Lung microvascular endothelial cell (primary cell): ENCODE measurements at regions not wholly inside any gene's neighbourhood (a gene's known extent, or its start where the extent isn't known, plus 50 kb on each side); places are given as distances from the start of the nearest gene placed in this dataset.

Experiments used
- DNase-seq, 2 donors: peaks; one replicate each; pipeline versions ENCODE4 v3.0.0 to v3.0.0-alpha.2; 2010; ENCODE audit warnings: low read depth in 2 of 2

GRCh38 chr18:42261731-42262130 is 306.7 kb downstream of the PIK3C3 start:
- no peak for DNase-seq

- DNase-seq = no peak
Measured at GRCh38 chr18:42264497-42264896, 309.5 kb downstream of the PIK3C3 start.

GRCh38 chr18:42268186-42268725 is 313.2 kb downstream of the PIK3C3 start:
- DNase-seq = no peak

- DNase-seq = no peak
Measured at GRCh38 chr18:42268798-42269197, 313.8 kb downstream of the PIK3C3 start.

GRCh38 chr18:42271647-42272414 is 316.8 kb downstream of the PIK3C3 start:
- no peak for DNase-seq

- DNase-seq = peak; percentile 5 to 6
Measured at GRCh38 chr18:42274488-42275137, 319.6 kb downstream of the PIK3C3 start.

- no peak for DNase-seq
Measured at GRCh38 chr18:42275138-42275535, 320.1 kb downstream of the PIK3C3 start.

- DNase-seq = no peak
Measured at GRCh38 chr18:42275949-42276730, 321.1 kb downstream of the PIK3C3 start.

GRCh38 chr18:42281124-42281523 is 326.1 kb downstream of the PIK3C3 start:
- no peak for DNase-seq

GRCh38 chr18:42281851-42282250 is 326.8 kb downstream of the PIK3C3 start:
- DNase-seq = no peak

GRCh38 chr18:42287047-42287446 is 332.0 kb downstream of the PIK3C3 start:
- DNase-seq = no peak

- DNase-seq = no peak
Measured at GRCh38 chr18:42288129-42288528, 333.1 kb downstream of the PIK3C3 start.

- DNase-seq = no peak
Measured at GRCh38 chr18:42289526-42289925, 334.5 kb downstream of the PIK3C3 start.

- no peak for DNase-seq
Measured at GRCh38 chr18:42290318-42291307, 335.6 kb downstream of the PIK3C3 start.

- DNase-seq = no peak
Measured at GRCh38 chr18:42292654-42293053, 337.6 kb downstream of the PIK3C3 start.

GRCh38 chr18:42296192-42296591 is 341.2 kb downstream of the PIK3C3 start:
- DNase-seq = no peak

GRCh38 chr18:42296723-42297122 is 341.7 kb downstream of the PIK3C3 start:
- no peak for DNase-seq

- DNase-seq = peak; percentile 67 to 84
Measured at GRCh38 chr18:42298759-42299675, 344.0 kb downstream of the PIK3C3 start.

GRCh38 chr18:42305869-42306593 is 351.0 kb downstream of the PIK3C3 start:
- no peak for DNase-seq
